ENCODE measurements at regions not wholly inside any gene's neighbourhood (a gene's known extent, or its start where the extent isn't known, plus 50 kb on each side); places are given as distances from the start of the nearest gene placed in this dataset.
"Not testable (repeated sequence)": the region's sequence is repeated elsewhere in the genome, so short reads cannot be mapped to it uniquely, and the experiment has no call there.

DNA sequence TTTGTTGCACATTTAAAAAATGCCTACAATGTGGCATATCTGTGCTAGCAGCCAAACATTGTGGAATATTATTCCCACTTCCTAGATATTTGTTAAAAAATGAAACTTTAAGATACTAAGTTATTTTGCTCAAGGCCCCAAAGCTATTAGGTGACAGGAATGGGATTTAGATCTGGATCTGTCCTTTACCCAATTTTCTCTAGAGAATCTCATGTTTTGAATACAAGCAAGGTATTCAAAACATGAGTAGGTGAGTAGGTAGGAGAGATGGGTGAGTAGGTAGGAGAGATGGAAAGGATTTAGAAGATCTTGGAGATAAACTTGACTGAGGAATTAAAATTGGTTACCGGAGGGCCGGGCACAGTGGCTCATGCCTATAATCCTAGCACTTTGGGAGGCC is 61.2 kb upstream of the AKIRIN2 start:
- no peak for DNase-seq (ENCODE audit: low spot score)

DNA sequence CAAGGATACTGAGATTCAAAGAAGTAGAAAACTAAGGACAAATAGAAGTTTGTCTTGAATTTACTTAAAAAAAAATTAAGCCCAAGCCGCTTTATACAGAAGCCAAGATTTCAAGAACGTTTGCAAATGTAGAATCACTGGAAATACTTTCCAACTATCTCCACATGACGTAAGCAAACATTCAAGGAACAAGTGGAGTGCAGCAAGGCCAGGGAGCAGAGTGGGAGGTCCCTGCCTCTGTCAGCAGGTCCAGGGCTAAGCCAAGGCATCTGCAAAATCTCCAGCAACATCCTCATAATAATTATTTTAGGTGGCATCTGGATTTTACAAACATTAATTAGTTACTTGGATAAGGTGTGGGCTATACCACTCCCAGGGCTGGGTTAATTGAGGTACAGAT is 60.1 kb upstream of the AKIRIN2 start:
- no peak for DNase-seq (ENCODE audit: low spot score)

DNA sequence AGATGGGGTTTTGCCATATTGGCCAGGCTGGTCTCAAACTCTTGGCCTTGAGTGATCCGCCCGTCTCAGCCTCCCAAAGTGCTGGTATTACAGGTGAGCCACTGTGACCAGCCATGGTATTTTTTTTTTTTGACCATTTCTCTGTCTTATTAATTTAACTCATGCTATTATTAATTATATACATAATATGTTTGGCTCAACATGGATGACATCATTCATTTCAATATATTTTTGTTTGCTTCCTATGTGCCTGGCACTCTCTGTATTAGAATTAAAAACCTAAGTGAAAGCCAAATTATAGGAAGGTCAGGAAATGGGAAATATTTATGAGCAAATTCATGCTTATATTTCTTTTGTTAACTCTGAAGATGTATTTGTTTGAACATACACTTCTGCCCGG is 55.8 kb upstream of the AKIRIN2 start:
- no peak for DNase-seq (ENCODE audit: low spot score)

DNA sequence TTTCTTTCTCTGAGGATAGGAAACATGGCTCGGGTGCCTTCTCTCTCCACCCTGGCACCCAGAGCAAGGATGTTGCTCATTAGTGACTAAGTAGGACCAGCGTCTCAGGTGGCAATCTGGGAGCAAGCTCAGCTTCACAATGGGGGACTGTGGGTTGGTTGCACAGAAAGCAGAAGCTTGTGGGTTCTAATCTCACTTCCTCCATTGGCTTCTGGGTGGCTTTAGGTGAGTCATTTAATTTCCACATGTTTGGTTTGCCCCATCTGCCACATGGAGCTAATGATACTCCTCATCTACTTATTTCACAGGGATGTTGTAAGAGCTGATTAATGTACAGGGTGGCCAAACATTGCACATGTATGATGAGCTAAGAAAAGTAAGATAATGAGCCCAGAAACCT is 54.8 kb upstream of the AKIRIN2 start:
- no peak for DNase-seq (ENCODE audit: low spot score)

DNA sequence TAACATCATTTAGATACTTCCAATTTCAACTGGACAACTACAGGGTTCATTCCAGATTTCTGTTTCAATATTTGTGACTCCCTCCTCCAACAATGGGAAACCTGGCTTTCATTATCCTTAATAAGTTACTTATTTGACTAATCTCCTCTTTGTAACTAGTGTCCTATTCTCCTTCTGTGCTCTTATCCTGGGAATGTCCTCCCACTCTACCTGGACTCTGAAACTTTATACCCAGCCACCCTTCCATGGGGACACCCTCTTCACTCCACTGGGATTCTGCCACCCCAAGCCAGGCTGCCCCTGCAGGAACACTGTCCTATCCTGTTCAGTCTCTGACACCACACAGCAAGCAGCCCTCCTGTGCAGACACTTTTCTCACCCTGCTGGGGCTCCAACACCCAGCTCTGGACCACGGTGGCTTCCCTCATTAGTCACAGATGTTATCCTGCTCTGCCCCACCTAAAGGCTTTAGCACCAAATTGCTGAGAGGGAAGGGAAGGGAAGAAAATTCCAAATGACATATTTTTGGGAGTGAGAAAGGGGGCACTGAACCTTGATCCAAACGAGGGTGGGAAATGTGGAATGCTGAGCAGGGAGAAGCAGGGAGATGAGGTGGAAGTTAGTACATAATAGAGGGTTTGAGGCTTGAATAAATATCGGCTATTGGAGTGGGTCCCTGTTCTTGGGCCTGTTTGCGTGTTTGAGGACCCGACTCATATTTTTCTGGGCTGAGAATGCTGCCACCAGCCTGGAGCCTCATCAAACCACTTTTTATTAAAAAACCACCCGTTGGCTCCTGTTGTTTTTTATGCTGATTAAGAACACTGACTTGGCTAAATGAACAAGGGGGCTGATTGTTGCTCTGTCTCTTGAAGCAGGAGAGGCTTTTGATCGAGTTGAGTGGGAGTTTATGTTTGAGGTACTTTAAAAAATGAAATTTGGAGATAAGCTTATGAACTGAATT is 54.0 kb upstream of the AKIRIN2 start:
- DNase-seq (ENCODE audit: low spot score) = no peak

DNA sequence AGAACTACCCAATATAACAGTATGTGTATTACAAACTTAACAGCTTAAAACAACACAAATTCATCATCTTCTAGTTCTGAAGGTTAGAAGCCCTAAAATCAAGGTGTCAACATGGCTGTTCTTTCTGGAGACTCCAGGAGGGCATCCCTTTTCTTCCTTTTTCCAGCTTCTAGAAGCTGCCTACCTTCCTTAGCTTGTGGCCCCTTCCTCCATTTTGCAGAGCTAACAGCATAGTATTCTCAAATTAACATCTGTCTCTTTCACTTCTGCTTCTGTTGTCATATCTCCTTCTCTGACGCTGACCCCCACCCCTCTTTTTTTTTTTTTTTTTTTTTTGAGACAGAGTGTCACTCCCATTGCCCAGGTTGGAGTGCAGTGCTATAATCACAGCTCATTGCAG is 52.8 kb upstream of the AKIRIN2 start:
- no peak for DNase-seq (ENCODE audit: low spot score)

DNA sequence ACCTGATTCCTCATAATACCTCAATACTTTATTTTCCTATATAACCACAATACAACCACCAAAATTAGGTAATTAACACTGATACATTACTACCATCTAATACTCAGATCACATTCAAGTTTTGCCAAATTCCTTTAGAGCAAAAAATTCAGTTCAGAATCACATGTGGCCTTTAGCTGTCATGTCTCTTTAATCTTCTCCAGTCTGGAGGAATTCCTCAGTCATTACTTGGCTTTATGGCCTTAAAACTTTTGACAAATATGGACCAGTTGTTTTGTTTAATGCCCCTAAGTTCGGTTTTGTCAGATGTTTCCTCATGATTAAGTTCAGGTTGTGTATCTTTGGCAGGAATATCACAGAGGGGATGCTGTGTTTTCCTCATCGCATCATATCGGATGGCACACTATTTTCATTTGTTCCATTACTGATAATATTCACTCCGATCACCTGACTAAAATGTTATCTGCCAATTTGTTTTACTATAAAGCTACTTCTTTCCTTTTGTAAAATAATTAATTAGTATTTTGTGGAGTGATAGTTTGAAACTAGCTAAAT is 51.2 kb upstream of the AKIRIN2 start:
- no peak for DNase-seq (ENCODE audit: low spot score)

DNA sequence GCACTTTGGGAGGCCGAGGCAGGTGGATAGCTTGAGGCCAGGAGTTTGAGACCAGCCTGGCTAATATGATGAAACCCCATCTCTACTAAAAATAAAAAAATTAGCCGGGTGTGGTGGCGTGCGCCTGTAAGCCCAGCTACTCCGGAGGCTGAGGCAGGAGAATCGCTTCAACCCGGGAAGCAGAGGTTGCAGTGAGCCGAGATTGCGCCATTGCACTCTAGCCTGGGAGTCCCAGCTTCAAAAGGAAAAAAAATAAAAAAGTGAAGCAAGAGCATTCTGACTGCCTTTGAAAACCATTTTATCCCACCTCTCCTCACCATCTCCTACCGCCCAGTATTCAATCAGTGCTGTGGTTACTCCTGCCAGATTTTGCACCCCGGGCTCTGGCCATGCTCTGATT is 50.5 kb upstream of the AKIRIN2 start:
- not testable (repeated sequence) for DNase-seq (ENCODE audit: low spot score)

Data from ecto neural progenitor cell (in vitro differentiated cells).